GM23338 (cell line): ENCODE measurements at regions not wholly inside any gene's neighbourhood (a gene's known extent, or its start where the extent isn't known, plus 50 kb on each side); places are given as distances from the start of the nearest gene placed in this dataset.

Experiments used
- ATAC-seq: fragments of 200-7000 bp; cut with Tn5 transposase; 3 replicates; pipeline ENCODE4 v1.9.1; 2020
- DNase-seq: peaks from one replicate; pipeline ENCODE4 v3.0.0-alpha.2; 2015; ENCODE audit warnings: low spot score
- H2AFZ ChIP-seq: fragments of 200-600 bp; sonication (generic); 2 replicates; pipeline ENCODE4 v1.8.0; 2016; ENCODE audit warnings: antibody characterized with exemption, mild to moderate bottlenecking, moderate library complexity
- H3F3A ChIP-seq: fragments of 200-600 bp; sonication (generic); replicated peaks from 2 replicates; pipeline ENCODE4 v1.8.0; 2017; ENCODE audit warnings: antibody characterized with exemption, mixed run types, low read depth
- H3K27ac ChIP-seq: fragments of 200-600 bp; sonication (generic); 2 replicates; pipeline ENCODE4 v1.6.1; 2016; ENCODE audit warnings: low read depth
- H3K27me3 ChIP-seq: fragments of 200-600 bp; sonication (generic); 2 replicates; pipeline ENCODE4 v1.8.0; 2016; ENCODE audit warnings: mild to moderate bottlenecking, mixed run types, moderate library complexity; ENCODE audit not compliant: insufficient read depth
- H3K36me3 ChIP-seq: fragments of 200-600 bp; sonication (generic); 2 replicates; pipeline ENCODE4 v1.8.0; 2016; ENCODE audit warnings: mild to moderate bottlenecking; ENCODE audit not compliant: insufficient read depth
- H3K4me1 ChIP-seq: fragments of 200-600 bp; sonication (generic); 2 replicates; pipeline ENCODE4 v1.8.0; 2016; ENCODE audit warnings: mild to moderate bottlenecking, moderate library complexity; ENCODE audit not compliant: insufficient read depth
- H3K4me2 ChIP-seq: fragments of 200-600 bp; sonication (generic); 2 replicates; pipeline ENCODE4 v1.7.1; 2017; ENCODE audit warnings: mixed run types
- H3K4me3 ChIP-seq: fragments of 200-600 bp; sonication (generic); 2 replicates; pipeline ENCODE4 v1.6.1; 2016; ENCODE audit warnings: mixed run types
- H3K79me2 ChIP-seq: fragments of 200-600 bp; sonication (generic); replicated peaks from 2 replicates; pipeline ENCODE4 v1.8.0; 2017; ENCODE audit warnings: mild to moderate bottlenecking; ENCODE audit not compliant: insufficient read depth
- H3K9me2 ChIP-seq: fragments of 200-600 bp; sonication (generic); 2 replicates; pipeline ENCODE4 v1.8.0; 2017; ENCODE audit not compliant: insufficient read depth
- H4K20me1 ChIP-seq: fragments of 200-600 bp; sonication (generic); replicated peaks from 2 replicates; pipeline ENCODE4 v1.8.0; 2017; ENCODE audit warnings: mild to moderate bottlenecking; ENCODE audit not compliant: insufficient read depth
- H3K27ac Mint-ChIP-seq: 2 replicates; pipeline ENCODE4 v1.8.0; 2020; ENCODE audit warnings: inconsistent platforms, mild to moderate bottlenecking, moderate library complexity, mixed read lengths
- H3K27me3 Mint-ChIP-seq: 3 replicates; pipeline ENCODE4 v1.8.0; 2022; ENCODE audit warnings: low read depth, mild to moderate bottlenecking, moderate library complexity, mixed read lengths, inconsistent platforms; ENCODE audit not compliant: insufficient read depth, poor library complexity
- H3K36me3 Mint-ChIP-seq: 3 replicates; pipeline ENCODE4 v1.8.0; 2021; ENCODE audit warnings: low read depth, mild to moderate bottlenecking, inconsistent platforms, moderate library complexity, mixed read lengths
- H3K4me1 Mint-ChIP-seq: 3 replicates; pipeline ENCODE4 v1.8.0; 2020; ENCODE audit warnings: mild to moderate bottlenecking, inconsistent platforms, mixed read lengths
- H3K4me3 Mint-ChIP-seq: 3 replicates; pipeline ENCODE4 v1.8.0; 2021; ENCODE audit warnings: moderate library complexity, mild to moderate bottlenecking, inconsistent platforms, mixed read lengths
- H3K9me3 Mint-ChIP-seq: 3 replicates; pipeline ENCODE4 v1.8.0; 2020; ENCODE audit warnings: moderate library complexity, mild to moderate bottlenecking, inconsistent platforms, mixed read lengths
- CREB1 ChIP-seq: fragments of 250-450 bp; sonication (Bioruptor Pico); IDR thresholded peaks from 2 replicates; pipeline ENCODE4 v1.5.0; 2020; ENCODE audit warnings: low read depth, mild to moderate bottlenecking, moderate library complexity
- EZH2 ChIP-seq: fragments of 200-600 bp; sonication (generic); IDR thresholded peaks from one replicate; pipeline ENCODE4 v1.8.0; 2017; ENCODE audit warnings: antibody characterized with exemption, mild to moderate bottlenecking, low read depth; ENCODE audit not compliant: unreplicated experiment
- EZH2phosphoT487 ChIP-seq: fragments of 200-600 bp; sonication (generic); IDR thresholded peaks from one replicate; pipeline ENCODE4 v1.8.1; 2018; ENCODE audit warnings: antibody characterized with exemption; ENCODE audit not compliant: unreplicated experiment
- JUNB ChIP-seq: IDR thresholded peaks from one replicate; pipeline ENCODE4 v1.6.1; 2016; ENCODE audit warnings: antibody characterized with exemption; ENCODE audit not compliant: unreplicated experiment
- NANOG ChIP-seq: IDR thresholded peaks from 2 replicates; pipeline ENCODE4 v1.6.1; 2016; ENCODE audit warnings: antibody characterized with exemption, borderline replicate concordance
- POLR2AphosphoS5 ChIP-seq: IDR thresholded peaks from 2 replicates; pipeline ENCODE4 v1.6.1; 2016; ENCODE audit warnings: antibody characterized with exemption, low read depth
- STAT1 ChIP-seq: IDR thresholded peaks from one replicate; pipeline ENCODE4 v1.6.1; 2016; ENCODE audit warnings: antibody characterized with exemption; ENCODE audit not compliant: unreplicated experiment
- ZNF114 ChIP-seq: fragments of 250-450 bp; sonication (Bioruptor Pico); IDR thresholded peaks from 2 replicates; pipeline ENCODE4 v1.5.0; 2020; ENCODE audit warnings: mild to moderate bottlenecking, moderate library complexity
- ZNF331 ChIP-seq: fragments of 250-450 bp; sonication (Bioruptor Pico); IDR thresholded peaks from 2 replicates; pipeline ENCODE4 v1.5.0; 2020; ENCODE audit warnings: low read depth, mild to moderate bottlenecking, moderate library complexity
- TF ChIP-seq, protein P1 (sequence below): IDR thresholded peaks from 2 replicates; pipeline ENCODE4 v1.6.1; 2016; ENCODE audit warnings: antibody characterized with exemption
- TF ChIP-seq, protein P2 (sequence below): IDR thresholded peaks from one replicate; pipeline ENCODE4 v1.6.1; 2018; ENCODE audit warnings: antibody characterized with exemption; ENCODE audit not compliant: unreplicated experiment
- TF ChIP-seq, protein P3 (sequence below), 2 experiments: fragments of 200-600 bp in 1 of 2; sonication (generic) in 1 of 2; conservative IDR thresholded peaks; 2 replicates each; pipeline versions ENCODE4 v1.5.1 to v1.6.1; 2016 to 2017; ENCODE audit warnings: antibody characterized with exemption in 2 of 2, low read depth in 2 of 2, mild to moderate bottlenecking in 2 of 2, moderate library complexity in 1 of 2
- TF ChIP-seq, protein P4 (sequence below): fragments of 250-450 bp; sonication (Bioruptor Pico); IDR thresholded peaks from 2 replicates; pipeline ENCODE4 v1.5.0; 2020; ENCODE audit warnings: mild to moderate bottlenecking, moderate library complexity

DNA sequence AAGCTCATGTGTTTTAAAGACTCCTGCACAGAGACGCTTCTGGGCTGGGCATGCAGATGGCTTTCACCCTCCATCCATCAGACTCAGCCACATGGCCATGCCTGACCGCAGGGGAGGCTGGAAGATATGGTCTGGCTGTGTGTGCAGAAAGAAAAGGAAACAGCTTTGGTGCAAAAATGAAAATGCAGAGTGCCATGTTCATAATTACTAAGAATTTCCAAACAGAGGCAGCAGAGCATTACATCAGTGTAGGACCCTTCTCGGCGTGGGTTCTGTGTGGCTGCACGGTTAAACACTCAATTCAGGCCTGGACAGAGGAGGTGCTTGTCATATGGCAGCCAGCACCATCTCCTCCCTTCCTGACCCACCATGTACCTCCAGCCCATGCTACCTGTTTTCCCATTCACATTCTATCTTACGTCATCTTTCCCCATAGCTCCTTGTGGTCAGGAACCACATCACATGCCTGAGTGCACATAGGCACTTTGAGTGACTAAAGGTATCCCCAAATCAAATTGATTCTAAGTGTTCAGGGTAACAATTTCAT, 200.3 kb upstream of the ID2 start:
- H3K4me3 Mint-ChIP-seq = no peak overlapping the region
- H3K4me2 ChIP-seq = no peak overlapping the region
- no peak overlapping the region for H2AFZ ChIP-seq
- no peak overlapping the region for H3K27ac ChIP-seq
- H4K20me1 ChIP-seq = no peaks in the 10 kb centered on the region
- no peaks in the 10 kb centered on the region for H3K36me3 Mint-ChIP-seq
- ATAC-seq (no peak), DNase-seq (no peak)
- TF ChIP-seq POLR2AphosphoS5 (no peak), JUNB (no peak), STAT1 (no peak), ZNF331 (CRISPR knock-in tag) (no peak), CREB1 (no peak), ZNF114 (CRISPR knock-in tag) (no peak), NANOG (no peak), EZH2phosphoT487 (no peak), EZH2 (no peak)
- TF ChIP-seq, protein P1, sequence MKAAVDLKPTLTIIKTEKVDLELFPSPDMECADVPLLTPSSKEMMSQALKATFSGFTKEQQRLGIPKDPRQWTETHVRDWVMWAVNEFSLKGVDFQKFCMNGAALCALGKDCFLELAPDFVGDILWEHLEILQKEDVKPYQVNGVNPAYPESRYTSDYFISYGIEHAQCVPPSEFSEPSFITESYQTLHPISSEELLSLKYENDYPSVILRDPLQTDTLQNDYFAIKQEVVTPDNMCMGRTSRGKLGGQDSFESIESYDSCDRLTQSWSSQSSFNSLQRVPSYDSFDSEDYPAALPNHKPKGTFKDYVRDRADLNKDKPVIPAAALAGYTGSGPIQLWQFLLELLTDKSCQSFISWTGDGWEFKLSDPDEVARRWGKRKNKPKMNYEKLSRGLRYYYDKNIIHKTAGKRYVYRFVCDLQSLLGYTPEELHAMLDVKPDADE = no peak
- TF ChIP-seq, protein P2, sequence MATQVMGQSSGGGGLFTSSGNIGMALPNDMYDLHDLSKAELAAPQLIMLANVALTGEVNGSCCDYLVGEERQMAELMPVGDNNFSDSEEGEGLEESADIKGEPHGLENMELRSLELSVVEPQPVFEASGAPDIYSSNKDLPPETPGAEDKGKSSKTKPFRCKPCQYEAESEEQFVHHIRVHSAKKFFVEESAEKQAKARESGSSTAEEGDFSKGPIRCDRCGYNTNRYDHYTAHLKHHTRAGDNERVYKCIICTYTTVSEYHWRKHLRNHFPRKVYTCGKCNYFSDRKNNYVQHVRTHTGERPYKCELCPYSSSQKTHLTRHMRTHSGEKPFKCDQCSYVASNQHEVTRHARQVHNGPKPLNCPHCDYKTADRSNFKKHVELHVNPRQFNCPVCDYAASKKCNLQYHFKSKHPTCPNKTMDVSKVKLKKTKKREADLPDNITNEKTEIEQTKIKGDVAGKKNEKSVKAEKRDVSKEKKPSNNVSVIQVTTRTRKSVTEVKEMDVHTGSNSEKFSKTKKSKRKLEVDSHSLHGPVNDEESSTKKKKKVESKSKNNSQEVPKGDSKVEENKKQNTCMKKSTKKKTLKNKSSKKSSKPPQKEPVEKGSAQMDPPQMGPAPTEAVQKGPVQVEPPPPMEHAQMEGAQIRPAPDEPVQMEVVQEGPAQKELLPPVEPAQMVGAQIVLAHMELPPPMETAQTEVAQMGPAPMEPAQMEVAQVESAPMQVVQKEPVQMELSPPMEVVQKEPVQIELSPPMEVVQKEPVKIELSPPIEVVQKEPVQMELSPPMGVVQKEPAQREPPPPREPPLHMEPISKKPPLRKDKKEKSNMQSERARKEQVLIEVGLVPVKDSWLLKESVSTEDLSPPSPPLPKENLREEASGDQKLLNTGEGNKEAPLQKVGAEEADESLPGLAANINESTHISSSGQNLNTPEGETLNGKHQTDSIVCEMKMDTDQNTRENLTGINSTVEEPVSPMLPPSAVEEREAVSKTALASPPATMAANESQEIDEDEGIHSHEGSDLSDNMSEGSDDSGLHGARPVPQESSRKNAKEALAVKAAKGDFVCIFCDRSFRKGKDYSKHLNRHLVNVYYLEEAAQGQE = no peak
- TF ChIP-seq, protein P3, sequence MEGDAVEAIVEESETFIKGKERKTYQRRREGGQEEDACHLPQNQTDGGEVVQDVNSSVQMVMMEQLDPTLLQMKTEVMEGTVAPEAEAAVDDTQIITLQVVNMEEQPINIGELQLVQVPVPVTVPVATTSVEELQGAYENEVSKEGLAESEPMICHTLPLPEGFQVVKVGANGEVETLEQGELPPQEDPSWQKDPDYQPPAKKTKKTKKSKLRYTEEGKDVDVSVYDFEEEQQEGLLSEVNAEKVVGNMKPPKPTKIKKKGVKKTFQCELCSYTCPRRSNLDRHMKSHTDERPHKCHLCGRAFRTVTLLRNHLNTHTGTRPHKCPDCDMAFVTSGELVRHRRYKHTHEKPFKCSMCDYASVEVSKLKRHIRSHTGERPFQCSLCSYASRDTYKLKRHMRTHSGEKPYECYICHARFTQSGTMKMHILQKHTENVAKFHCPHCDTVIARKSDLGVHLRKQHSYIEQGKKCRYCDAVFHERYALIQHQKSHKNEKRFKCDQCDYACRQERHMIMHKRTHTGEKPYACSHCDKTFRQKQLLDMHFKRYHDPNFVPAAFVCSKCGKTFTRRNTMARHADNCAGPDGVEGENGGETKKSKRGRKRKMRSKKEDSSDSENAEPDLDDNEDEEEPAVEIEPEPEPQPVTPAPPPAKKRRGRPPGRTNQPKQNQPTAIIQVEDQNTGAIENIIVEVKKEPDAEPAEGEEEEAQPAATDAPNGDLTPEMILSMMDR (conservative IDR thresholded peaks at IDR 0.05; ENCODE audit: low read depth in 2 of 2) = no peak
- TF ChIP-seq, protein P4, sequence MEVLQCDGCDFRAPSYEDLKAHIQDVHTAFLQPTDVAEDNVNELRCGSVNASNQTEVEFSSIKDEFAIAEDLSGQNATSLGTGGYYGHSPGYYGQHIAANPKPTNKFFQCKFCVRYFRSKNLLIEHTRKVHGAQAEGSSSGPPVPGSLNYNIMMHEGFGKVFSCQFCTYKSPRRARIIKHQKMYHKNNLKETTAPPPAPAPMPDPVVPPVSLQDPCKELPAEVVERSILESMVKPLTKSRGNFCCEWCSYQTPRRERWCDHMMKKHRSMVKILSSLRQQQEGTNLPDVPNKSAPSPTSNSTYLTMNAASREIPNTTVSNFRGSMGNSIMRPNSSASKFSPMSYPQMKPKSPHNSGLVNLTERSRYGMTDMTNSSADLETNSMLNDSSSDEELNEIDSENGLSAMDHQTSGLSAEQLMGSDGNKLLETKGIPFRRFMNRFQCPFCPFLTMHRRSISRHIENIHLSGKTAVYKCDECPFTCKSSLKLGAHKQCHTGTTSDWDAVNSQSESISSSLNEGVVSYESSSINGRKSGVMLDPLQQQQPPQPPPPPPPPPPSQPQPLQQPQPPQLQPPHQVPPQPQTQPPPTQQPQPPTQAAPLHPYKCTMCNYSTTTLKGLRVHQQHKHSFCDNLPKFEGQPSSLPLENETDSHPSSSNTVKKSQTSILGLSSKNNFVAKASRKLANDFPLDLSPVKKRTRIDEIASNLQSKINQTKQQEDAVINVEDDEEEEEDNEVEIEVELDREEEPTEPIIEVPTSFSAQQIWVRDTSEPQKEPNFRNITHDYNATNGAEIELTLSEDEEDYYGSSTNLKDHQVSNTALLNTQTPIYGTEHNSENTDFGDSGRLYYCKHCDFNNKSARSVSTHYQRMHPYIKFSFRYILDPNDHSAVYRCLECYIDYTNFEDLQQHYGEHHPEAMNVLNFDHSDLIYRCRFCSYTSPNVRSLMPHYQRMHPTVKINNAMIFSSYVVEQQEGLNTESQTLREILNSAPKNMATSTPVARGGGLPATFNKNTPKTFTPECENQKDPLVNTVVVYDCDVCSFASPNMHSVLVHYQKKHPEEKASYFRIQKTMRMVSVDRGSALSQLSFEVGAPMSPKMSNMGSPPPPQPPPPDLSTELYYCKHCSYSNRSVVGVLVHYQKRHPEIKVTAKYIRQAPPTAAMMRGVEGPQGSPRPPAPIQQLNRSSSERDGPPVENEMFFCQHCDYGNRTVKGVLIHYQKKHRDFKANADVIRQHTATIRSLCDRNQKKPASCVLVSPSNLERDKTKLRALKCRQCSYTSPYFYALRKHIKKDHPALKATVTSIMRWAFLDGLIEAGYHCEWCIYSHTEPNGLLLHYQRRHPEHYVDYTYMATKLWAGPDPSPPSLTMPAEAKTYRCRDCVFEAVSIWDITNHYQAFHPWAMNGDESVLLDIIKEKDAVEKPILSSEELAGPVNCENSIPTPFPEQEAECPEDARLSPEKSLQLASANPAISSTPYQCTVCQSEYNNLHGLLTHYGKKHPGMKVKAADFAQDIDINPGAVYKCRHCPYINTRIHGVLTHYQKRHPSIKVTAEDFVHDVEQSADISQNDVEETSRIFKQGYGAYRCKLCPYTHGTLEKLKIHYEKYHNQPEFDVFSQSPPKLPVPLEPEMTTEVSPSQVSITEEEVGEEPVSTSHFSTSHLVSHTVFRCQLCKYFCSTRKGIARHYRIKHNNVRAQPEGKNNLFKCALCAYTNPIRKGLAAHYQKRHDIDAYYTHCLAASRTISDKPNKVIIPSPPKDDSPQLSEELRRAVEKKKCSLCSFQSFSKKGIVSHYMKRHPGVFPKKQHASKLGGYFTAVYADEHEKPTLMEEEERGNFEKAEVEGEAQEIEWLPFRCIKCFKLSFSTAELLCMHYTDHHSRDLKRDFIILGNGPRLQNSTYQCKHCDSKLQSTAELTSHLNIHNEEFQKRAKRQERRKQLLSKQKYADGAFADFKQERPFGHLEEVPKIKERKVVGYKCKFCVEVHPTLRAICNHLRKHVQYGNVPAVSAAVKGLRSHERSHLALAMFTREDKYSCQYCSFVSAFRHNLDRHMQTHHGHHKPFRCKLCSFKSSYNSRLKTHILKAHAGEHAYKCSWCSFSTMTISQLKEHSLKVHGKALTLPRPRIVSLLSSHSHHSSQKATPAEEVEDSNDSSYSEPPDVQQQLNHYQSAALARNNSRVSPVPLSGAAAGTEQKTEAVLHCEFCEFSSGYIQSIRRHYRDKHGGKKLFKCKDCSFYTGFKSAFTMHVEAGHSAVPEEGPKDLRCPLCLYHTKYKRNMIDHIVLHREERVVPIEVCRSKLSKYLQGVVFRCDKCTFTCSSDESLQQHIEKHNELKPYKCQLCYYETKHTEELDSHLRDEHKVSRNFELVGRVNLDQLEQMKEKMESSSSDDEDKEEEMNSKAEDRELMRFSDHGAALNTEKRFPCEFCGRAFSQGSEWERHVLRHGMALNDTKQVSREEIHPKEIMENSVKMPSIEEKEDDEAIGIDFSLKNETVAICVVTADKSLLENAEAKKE = no peak
- H3K27me3 Mint-ChIP-seq = no peaks in the 10 kb centered on the region
- H3K27ac Mint-ChIP-seq = no peak overlapping the region
- H3K4me1 Mint-ChIP-seq = no peaks in the 10 kb centered on the region
- H3K36me3 ChIP-seq = no peaks in the 10 kb centered on the region
- H3K4me1 ChIP-seq = no peaks in the 10 kb centered on the region; the same call in 1 of the 2 replicates
- H3K9me2 ChIP-seq = no peaks in the 10 kb centered on the region
- no peaks in the 10 kb centered on the region for H3K9me3 Mint-ChIP-seq
- H3K4me3 ChIP-seq = no peak overlapping the region
- no peaks in the 10 kb centered on the region for H3K79me2 ChIP-seq
- no peaks in the 10 kb centered on the region for H3F3A ChIP-seq
- no peaks in the 10 kb centered on the region for H3K27me3 ChIP-seq
